Neural cell (in vitro differentiated cells): ENCODE measurements at regions not wholly inside any gene's neighbourhood (a gene's known extent, or its start where the extent isn't known, plus 50 kb on each side); places are given as distances from the start of the nearest gene placed in this dataset.

Experiments used
- H2AFZ ChIP-seq: fragments of 200-600, 300-800 bp; sonication (generic), shearing (Covaris generic); 2 replicates; pipeline ENCODE4 v1.6.0; 2014; ENCODE audit warnings: low read depth, mild to moderate bottlenecking, antibody characterized with exemption, low read length, moderate library complexity
- H3F3A ChIP-seq: fragments of 200-600 bp; shearing (Covaris generic); 2 replicates; pipeline ENCODE4 v1.6.1; 2016; ENCODE audit warnings: mild to moderate bottlenecking, moderate library complexity, mixed read lengths, antibody characterized with exemption, low read length; ENCODE audit not compliant: insufficient read depth, poor library complexity, severe bottlenecking
- H3K27ac ChIP-seq: fragments of 200-600, 300-800 bp; sonication (generic), shearing (Covaris generic); 2 replicates; pipeline ENCODE4 v1.5.1; 2014; ENCODE audit warnings: mild to moderate bottlenecking, low read length, moderate library complexity
- H3K27me3 ChIP-seq: fragments of 300-800, 200-600 bp; sonication (generic), shearing (Covaris generic); 2 replicates; pipeline ENCODE4 v1.6.0; 2014; ENCODE audit warnings: mild to moderate bottlenecking, low read depth, low read length, moderate library complexity; ENCODE audit not compliant: insufficient read depth
- H3K36me3 ChIP-seq: fragments of 300-800, 200-600 bp; sonication (generic), shearing (Covaris generic); 2 replicates; pipeline ENCODE4 v1.5.1; 2014; ENCODE audit warnings: mild to moderate bottlenecking, antibody characterized with exemption, low read length, moderate library complexity; ENCODE audit not compliant: insufficient read depth
- H3K4me2 ChIP-seq: fragments of 300-800, 200-600 bp; sonication (generic), shearing (Covaris generic); 2 replicates; pipeline ENCODE4 v1.6.0; 2014; ENCODE audit warnings: mild to moderate bottlenecking, low read length
- H3K4me3 ChIP-seq: fragments of 300-800, 200-600 bp; sonication (generic), shearing (Covaris generic); 2 replicates; pipeline ENCODE4 v1.5.1; 2014; ENCODE audit warnings: mild to moderate bottlenecking, low read length, moderate library complexity
- H3K79me2 ChIP-seq: fragments of 200-600 bp; shearing (Covaris generic); replicated peaks from 2 replicates; pipeline ENCODE4 v1.6.0; 2014; ENCODE audit warnings: mild to moderate bottlenecking, low read length, moderate library complexity; ENCODE audit not compliant: insufficient read depth
- H3K9ac ChIP-seq: fragments of 300-800, 200-600 bp; sonication (generic), shearing (Covaris generic); 2 replicates; pipeline ENCODE4 v1.6.1; 2016; ENCODE audit warnings: mild to moderate bottlenecking, low read length, mixed read lengths
- H3K9me2 ChIP-seq: fragments of 200-600 bp; shearing (Covaris generic); 2 replicates; pipeline ENCODE4 v1.6.1; 2016; ENCODE audit warnings: mild to moderate bottlenecking, low read length, mixed read lengths; ENCODE audit not compliant: insufficient read depth
- H3K9me3 ChIP-seq: fragments of 200-600, 300-800 bp; sonication (generic), shearing (Covaris generic); 2 replicates; pipeline ENCODE4 v1.6.1; 2016; ENCODE audit warnings: mild to moderate bottlenecking, mixed run types, low read length, moderate library complexity, mixed read lengths
- H4K20me1 ChIP-seq: fragments of 200-600 bp; shearing (Covaris generic); 2 replicates; pipeline ENCODE4 v1.6.1; 2016; ENCODE audit warnings: mild to moderate bottlenecking, mixed run types; ENCODE audit not compliant: insufficient read depth
- EP300 ChIP-seq: fragments of 450-650 bp; conservative IDR thresholded peaks from 2 replicates; pipeline ENCODE4 v1.6.1; 2014; ENCODE audit warnings: antibody characterized with exemption, mild to moderate bottlenecking, moderate library complexity; ENCODE audit not compliant: poor library complexity, severe bottlenecking
- EZH2 ChIP-seq: fragments of 200-600, 300-800 bp; shearing (Covaris generic), sonication (generic); IDR thresholded peaks from 2 replicates; pipeline ENCODE4 v1.6.1; 2014; ENCODE audit warnings: antibody characterized with exemption, low read length, borderline replicate concordance, mild to moderate bottlenecking; ENCODE audit not compliant: insufficient read depth, poor library complexity, severe bottlenecking
- MXI1 ChIP-seq: fragments of 450-650 bp; conservative IDR thresholded peaks from 2 replicates; pipeline ENCODE4 v1.6.1; 2014; ENCODE audit warnings: antibody characterized with exemption, mild to moderate bottlenecking; ENCODE audit not compliant: poor library complexity, severe bottlenecking
- POLR2AphosphoS5 ChIP-seq: IDR thresholded peaks from 2 replicates; pipeline ENCODE4 v1.6.1; 2012
- RAD21 ChIP-seq: fragments of 450-650 bp; conservative IDR thresholded peaks from 2 replicates; pipeline ENCODE4 v1.6.1; 2014; ENCODE audit warnings: antibody characterized with exemption, mild to moderate bottlenecking, moderate library complexity
- SMC3 ChIP-seq: fragments of 450-650 bp; conservative IDR thresholded peaks from 2 replicates; pipeline ENCODE4 v1.6.1; 2014; ENCODE audit warnings: antibody characterized with exemption, mild to moderate bottlenecking, moderate library complexity; ENCODE audit not compliant: poor library complexity
- TAF1 ChIP-seq: IDR thresholded peaks from 2 replicates; pipeline ENCODE4 v1.6.1; 2012; ENCODE audit warnings: low read depth
- TF ChIP-seq, protein P1 (sequence below): fragments of 450-650 bp; IDR thresholded peaks from 2 replicates; pipeline ENCODE4 v1.5.1; 2014; ENCODE audit warnings: antibody characterized with exemption, mild to moderate bottlenecking, moderate library complexity; ENCODE audit not compliant: poor library complexity, severe bottlenecking
- TF ChIP-seq, protein P2 (sequence below): IDR thresholded peaks from 2 replicates; pipeline ENCODE4 v1.6.1; 2012; ENCODE audit warnings: borderline replicate concordance

DNA sequence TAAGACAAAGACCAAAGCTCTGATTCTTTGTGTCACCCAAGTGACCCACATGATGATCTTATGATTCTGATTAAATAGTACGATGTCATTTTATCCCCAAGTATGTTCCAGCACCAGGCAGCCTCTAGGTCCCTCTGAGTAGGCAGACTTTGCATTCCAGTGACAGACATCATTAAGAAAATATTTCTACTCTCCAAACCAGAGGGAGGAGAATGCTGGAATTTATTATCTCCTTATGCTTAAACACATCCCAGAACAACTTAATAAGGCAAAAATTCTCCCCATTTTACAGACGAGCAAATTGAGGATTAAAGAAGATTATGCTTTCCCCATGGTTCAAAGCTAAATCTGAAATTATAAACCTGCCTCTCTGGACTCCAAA, 192.8 kb upstream of the CDH11 start:
- Histone ChIP-seq H2AFZ (no peak overlapping the region), H3K27ac (no peak overlapping the region), H4K20me1 (no peaks in the 10 kb centered on the region), H3K9ac (no peak overlapping the region), H3K79me2 (no peaks in the 10 kb centered on the region), H3K4me3 (no peak overlapping the region), H3K27me3 (no peaks in the 10 kb centered on the region), H3F3A (peaks cover 6% of the 10 kb centered on the region), H3K4me2 (no peak overlapping the region), H3K9me2 (no peaks in the 10 kb centered on the region), H3K36me3 (no peaks in the 10 kb centered on the region), H3K9me3 (no peaks in the 10 kb centered on the region)
- no peak for TF ChIP-seq TAF1
- TF ChIP-seq, protein P1, sequence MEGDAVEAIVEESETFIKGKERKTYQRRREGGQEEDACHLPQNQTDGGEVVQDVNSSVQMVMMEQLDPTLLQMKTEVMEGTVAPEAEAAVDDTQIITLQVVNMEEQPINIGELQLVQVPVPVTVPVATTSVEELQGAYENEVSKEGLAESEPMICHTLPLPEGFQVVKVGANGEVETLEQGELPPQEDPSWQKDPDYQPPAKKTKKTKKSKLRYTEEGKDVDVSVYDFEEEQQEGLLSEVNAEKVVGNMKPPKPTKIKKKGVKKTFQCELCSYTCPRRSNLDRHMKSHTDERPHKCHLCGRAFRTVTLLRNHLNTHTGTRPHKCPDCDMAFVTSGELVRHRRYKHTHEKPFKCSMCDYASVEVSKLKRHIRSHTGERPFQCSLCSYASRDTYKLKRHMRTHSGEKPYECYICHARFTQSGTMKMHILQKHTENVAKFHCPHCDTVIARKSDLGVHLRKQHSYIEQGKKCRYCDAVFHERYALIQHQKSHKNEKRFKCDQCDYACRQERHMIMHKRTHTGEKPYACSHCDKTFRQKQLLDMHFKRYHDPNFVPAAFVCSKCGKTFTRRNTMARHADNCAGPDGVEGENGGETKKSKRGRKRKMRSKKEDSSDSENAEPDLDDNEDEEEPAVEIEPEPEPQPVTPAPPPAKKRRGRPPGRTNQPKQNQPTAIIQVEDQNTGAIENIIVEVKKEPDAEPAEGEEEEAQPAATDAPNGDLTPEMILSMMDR: no peak
- TF ChIP-seq, protein P2, sequence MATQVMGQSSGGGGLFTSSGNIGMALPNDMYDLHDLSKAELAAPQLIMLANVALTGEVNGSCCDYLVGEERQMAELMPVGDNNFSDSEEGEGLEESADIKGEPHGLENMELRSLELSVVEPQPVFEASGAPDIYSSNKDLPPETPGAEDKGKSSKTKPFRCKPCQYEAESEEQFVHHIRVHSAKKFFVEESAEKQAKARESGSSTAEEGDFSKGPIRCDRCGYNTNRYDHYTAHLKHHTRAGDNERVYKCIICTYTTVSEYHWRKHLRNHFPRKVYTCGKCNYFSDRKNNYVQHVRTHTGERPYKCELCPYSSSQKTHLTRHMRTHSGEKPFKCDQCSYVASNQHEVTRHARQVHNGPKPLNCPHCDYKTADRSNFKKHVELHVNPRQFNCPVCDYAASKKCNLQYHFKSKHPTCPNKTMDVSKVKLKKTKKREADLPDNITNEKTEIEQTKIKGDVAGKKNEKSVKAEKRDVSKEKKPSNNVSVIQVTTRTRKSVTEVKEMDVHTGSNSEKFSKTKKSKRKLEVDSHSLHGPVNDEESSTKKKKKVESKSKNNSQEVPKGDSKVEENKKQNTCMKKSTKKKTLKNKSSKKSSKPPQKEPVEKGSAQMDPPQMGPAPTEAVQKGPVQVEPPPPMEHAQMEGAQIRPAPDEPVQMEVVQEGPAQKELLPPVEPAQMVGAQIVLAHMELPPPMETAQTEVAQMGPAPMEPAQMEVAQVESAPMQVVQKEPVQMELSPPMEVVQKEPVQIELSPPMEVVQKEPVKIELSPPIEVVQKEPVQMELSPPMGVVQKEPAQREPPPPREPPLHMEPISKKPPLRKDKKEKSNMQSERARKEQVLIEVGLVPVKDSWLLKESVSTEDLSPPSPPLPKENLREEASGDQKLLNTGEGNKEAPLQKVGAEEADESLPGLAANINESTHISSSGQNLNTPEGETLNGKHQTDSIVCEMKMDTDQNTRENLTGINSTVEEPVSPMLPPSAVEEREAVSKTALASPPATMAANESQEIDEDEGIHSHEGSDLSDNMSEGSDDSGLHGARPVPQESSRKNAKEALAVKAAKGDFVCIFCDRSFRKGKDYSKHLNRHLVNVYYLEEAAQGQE: no peak
- no peak for TF ChIP-seq SMC3
- TF ChIP-seq EP300: no peak
- no peak for TF ChIP-seq POLR2AphosphoS5
- TF ChIP-seq MXI1: no peak
- no peak for TF ChIP-seq EZH2
- TF ChIP-seq RAD21: no peak

DNA sequence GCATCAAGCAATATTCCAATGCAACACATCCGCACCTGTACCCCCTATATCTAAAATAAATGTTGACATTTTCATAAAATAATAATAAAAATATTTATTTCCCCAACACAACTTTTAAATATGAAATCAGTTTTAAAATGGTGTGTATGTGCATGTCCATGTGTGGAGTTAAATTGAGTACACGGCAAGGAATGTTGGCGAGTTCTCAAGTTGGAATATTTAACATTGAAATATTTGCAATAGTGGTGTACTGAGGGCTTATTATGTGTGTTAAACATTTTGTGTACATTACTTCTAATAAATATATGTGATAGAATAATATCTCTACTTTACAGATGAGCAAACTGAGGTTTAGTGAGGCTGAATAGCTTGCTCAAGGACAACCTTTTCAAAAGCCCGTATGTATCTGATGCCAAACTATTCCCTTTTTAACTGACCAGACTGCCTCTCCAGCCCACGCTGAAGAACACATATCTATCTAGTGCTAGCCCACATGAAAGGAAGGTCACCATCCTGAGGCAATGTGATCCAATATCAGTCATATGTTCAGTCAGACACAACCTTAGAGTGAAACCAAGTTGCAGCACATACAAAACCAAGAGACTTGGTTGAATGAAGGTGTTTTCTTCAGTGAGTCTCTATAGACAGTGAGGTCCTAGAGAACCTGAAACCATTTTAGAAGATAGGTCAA, 192.2 kb upstream of the CDH11 start:
- H3K9me3 ChIP-seq: no peaks in the 10 kb centered on the region
- no peak overlapping the region for H2AFZ ChIP-seq
- no peak overlapping the region for H3K4me2 ChIP-seq

More for the DNA sequence above, 192.2 kb upstream of the CDH11 start:
- peaks cover 6% of the 10 kb centered on the region for H3F3A ChIP-seq
- no peak overlapping the region for H3K4me3 ChIP-seq
- no peaks in the 10 kb centered on the region for H3K9me2 ChIP-seq
- no peak for TF ChIP-seq MXI1
- TF ChIP-seq POLR2AphosphoS5: no peak
- TF ChIP-seq RAD21: no peak
- no peak for TF ChIP-seq EP300
- no peak for TF ChIP-seq EZH2
- TF ChIP-seq, protein P1: no peak
- H4K20me1 ChIP-seq: no peaks in the 10 kb centered on the region
- H3K9ac ChIP-seq: no peak overlapping the region
- no peaks in the 10 kb centered on the region for H3K79me2 ChIP-seq
- peak overlapping the region; percentile 84 for H3K27ac ChIP-seq
- no peaks in the 10 kb centered on the region for H3K27me3 ChIP-seq
- no peaks in the 10 kb centered on the region for H3K36me3 ChIP-seq
